OCI-LY3 (cell line): ENCODE measurements at regions not wholly inside any gene's neighbourhood (a gene's known extent, or its start where the extent isn't known, plus 50 kb on each side); places are given as distances from the start of the nearest gene placed in this dataset.

Experiments
- CTCF ChIP-seq: fragments of 200-600, 300-600 bp; sonication (generic); IDR thresholded peaks from 2 replicates; pipeline ENCODE4 v1.5.1; 2014; ENCODE audit warnings: antibody characterized with exemption, low read length, low read depth
- EZH2phosphoT487 ChIP-seq: fragments of 200-600 bp; shearing (Covaris generic); IDR thresholded peaks from 2 replicates; pipeline ENCODE4 v1.6.1; 2018; ENCODE audit warnings: antibody characterized with exemption, mixed run types, low read depth

DNA sequence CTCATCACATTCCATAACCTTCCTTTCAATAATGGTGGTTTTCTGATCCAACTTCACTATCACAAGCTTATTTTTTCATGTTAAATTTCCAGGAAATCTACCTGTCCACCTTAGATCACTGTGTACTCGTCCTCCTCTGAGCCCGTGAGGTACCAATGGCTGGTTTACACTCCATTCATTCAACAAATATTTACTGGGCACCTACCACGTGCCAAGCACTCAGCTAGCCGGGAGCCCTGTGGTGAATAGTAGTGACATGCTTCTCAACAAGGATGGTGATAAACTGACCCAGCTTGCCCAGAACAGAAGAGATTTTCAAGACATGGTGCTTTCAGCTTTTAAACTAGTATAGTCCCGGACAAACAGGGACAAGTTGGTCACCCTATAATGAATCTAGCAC is 98.2 kb downstream of the FAM204A start:
- no peak for TF ChIP-seq CTCF
- no peak for TF ChIP-seq EZH2phosphoT487
